ENCODE measurements at regions not wholly inside any gene's neighbourhood (a gene's known extent, or its start where the extent isn't known, plus 50 kb on each side); places are given as distances from the start of the nearest gene placed in this dataset.

DNA sequence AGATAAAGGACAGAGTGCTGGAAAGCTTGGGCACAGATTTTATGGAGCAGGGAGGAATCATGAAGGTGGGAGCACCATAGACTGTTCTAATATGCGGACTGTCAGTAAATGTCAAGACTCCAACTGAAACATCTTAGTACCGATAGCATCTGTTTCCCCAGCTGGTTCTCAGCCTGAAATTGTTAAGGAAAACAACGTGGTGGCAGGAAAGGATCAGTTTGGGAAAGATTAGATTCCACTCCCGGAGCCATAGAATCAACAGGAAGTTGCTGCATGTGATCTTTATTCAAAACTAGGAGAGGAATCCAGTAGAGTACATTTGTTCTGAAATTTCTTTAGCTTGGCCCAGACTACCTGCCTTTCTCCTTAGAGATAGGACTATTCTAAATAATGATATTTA lies 559.1 kb downstream of the CSNK1G3 start:
- Histone ChIP-seq H3K27ac (ENCODE audit: low read depth, low read length) (no peak overlapping the region), H4K20me1 (ENCODE audit: insufficient read depth, low read length) (no peaks in the 10 kb centered on the region), H3K9me3 (ENCODE audit: low read depth, low read length) (no peaks in the 10 kb centered on the region), H3K4me2 (ENCODE audit: insufficient read depth, low read length) (no peak overlapping the region), H3K27me3 (ENCODE audit: insufficient read depth, low read length) (no peaks in the 10 kb centered on the region), H2AFZ (ENCODE audit: low read length) (no peak overlapping the region), H3K4me3 (ENCODE audit: insufficient read depth, low read length) (no peak overlapping the region), H3K4me1 (ENCODE audit: insufficient read depth, low read length) (no peaks in the 10 kb centered on the region), H3K79me2 (ENCODE audit: insufficient read depth, low read length) (no peaks in the 10 kb centered on the region), H3K36me3 (ENCODE audit: insufficient read depth, low read length) (no peaks in the 10 kb centered on the region)
- no peak for TF ChIP-seq CTCF (IDR thresholded peaks at IDR 0.05; ENCODE audit: extremely low read depth, low read depth, low read length)
- no peak for DNase-seq (ENCODE audit: insufficient read length, low spot score, missing footprints)

- no peak overlapping the region for H2AFZ ChIP-seq (ENCODE audit: low read length)
- H3K36me3 ChIP-seq (ENCODE audit: insufficient read depth, low read length): no peaks in the 10 kb centered on the region
- no peak overlapping the region for H3K27ac ChIP-seq (ENCODE audit: low read depth, low read length)
- H3K4me3 ChIP-seq (ENCODE audit: insufficient read depth, low read length): no peak overlapping the region
- H3K4me2 ChIP-seq (ENCODE audit: insufficient read depth, low read length): no peak overlapping the region
- no peak for DNase-seq (ENCODE audit: insufficient read length, low spot score, missing footprints)
- no peaks in the 10 kb centered on the region for H3K79me2 ChIP-seq (ENCODE audit: insufficient read depth, low read length)
- no peaks in the 10 kb centered on the region for H3K4me1 ChIP-seq (ENCODE audit: insufficient read depth, low read length)
- no peaks in the 10 kb centered on the region for H3K27me3 ChIP-seq (ENCODE audit: insufficient read depth, low read length)
- no peaks in the 10 kb centered on the region for H4K20me1 ChIP-seq (ENCODE audit: insufficient read depth, low read length)
- H3K9me3 ChIP-seq (ENCODE audit: low read depth, low read length): no peaks in the 10 kb centered on the region
- TF ChIP-seq CTCF (IDR thresholded peaks at IDR 0.05; ENCODE audit: extremely low read depth, low read depth, low read length): no peak
Measured at GRCh38 chr5:124065508-124065907, 553.5 kb downstream of the CSNK1G3 start.

DNA sequence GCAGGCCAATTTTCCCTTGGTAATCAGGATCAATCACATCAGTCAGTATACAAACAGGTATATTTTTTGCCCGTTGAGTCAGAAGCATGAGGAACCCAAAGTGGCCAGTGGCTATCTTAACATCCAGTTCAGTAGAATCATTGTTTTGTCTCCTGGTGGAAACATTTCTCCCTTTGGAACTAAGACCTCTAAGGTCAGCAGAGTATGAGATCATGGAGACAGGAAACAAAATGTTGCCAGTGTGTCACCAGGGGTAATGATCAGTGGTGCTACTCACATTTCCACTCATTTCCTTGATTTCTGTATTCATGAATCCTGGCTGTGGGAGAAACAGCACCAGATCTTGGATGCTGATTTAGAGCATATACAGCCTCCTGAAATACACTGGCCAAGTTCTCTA lies 553.0 kb downstream of the CSNK1G3 start:
- H3K9me3 ChIP-seq (ENCODE audit: low read depth, low read length): no peaks in the 10 kb centered on the region
- H3K4me3 ChIP-seq (ENCODE audit: insufficient read depth, low read length): no peak overlapping the region
- no peak overlapping the region for H2AFZ ChIP-seq (ENCODE audit: low read length)
- no peaks in the 10 kb centered on the region for H3K79me2 ChIP-seq (ENCODE audit: insufficient read depth, low read length)
- H3K4me2 ChIP-seq (ENCODE audit: insufficient read depth, low read length): no peak overlapping the region
- no peak overlapping the region for H3K27ac ChIP-seq (ENCODE audit: low read depth, low read length)
- no peaks in the 10 kb centered on the region for H3K27me3 ChIP-seq (ENCODE audit: insufficient read depth, low read length)
- DNase-seq (ENCODE audit: insufficient read length, low spot score, missing footprints): peak; percentile 17
- H4K20me1 ChIP-seq (ENCODE audit: insufficient read depth, low read length): no peaks in the 10 kb centered on the region
- H3K36me3 ChIP-seq (ENCODE audit: insufficient read depth, low read length): no peaks in the 10 kb centered on the region
- TF ChIP-seq CTCF (IDR thresholded peaks at IDR 0.05; ENCODE audit: extremely low read depth, low read depth, low read length): no peak
- no peaks in the 10 kb centered on the region for H3K4me1 ChIP-seq (ENCODE audit: insufficient read depth, low read length)

GRCh38 chr5:124061663-124062062 lies 549.7 kb downstream of the CSNK1G3 start:
- Histone ChIP-seq H2AFZ (ENCODE audit: low read length) (no peak overlapping the region), H4K20me1 (ENCODE audit: insufficient read depth, low read length) (no peaks in the 10 kb centered on the region), H3K27ac (ENCODE audit: low read depth, low read length) (no peak overlapping the region), H3K27me3 (ENCODE audit: insufficient read depth, low read length) (no peaks in the 10 kb centered on the region), H3K4me3 (ENCODE audit: insufficient read depth, low read length) (no peak overlapping the region), H3K36me3 (ENCODE audit: insufficient read depth, low read length) (no peaks in the 10 kb centered on the region), H3K9me3 (ENCODE audit: low read depth, low read length) (no peaks in the 10 kb centered on the region), H3K79me2 (ENCODE audit: insufficient read depth, low read length) (no peaks in the 10 kb centered on the region), H3K4me2 (ENCODE audit: insufficient read depth, low read length) (no peak overlapping the region), H3K4me1 (ENCODE audit: insufficient read depth, low read length) (no peaks in the 10 kb centered on the region)
- no peak for DNase-seq (ENCODE audit: insufficient read length, low spot score, missing footprints)
- TF ChIP-seq CTCF (IDR thresholded peaks at IDR 0.05; ENCODE audit: extremely low read depth, low read depth, low read length): no peak
